K562 (cell line): ENCODE measurements at regions not wholly inside any gene's neighbourhood (a gene's known extent, or its start where the extent isn't known, plus 50 kb on each side); places are given as distances from the start of the nearest gene placed in this dataset.

Source experiments
- ATAC-seq: fragments of 200-7000 bp; cut with Tn5 transposase; 3 replicates; pipeline ENCODE4 v1.9.1; 2020; ENCODE audit warnings: moderate library complexity
- BruUV-seq: library from RNA; stranded (reverse); fragments of 400-500 nt; replicated peaks from 2 replicates; lab custom pipeline; 2021; lab: Mats Ljungman, UMichigan
- CTCF ChIA-PET: fragments of 300-600 bp; formaldehyde crosslinking; extraction: SDS; loops from one replicate; lab custom pipeline; 2021; ENCODE audit warnings: low intra/inter-chr PET ratio; lab: Yijun Ruan, JAX
- POLR2A ChIA-PET: fragments of 300-600, 350-650 bp; sonication (Branson Sonifier 250); formaldehyde crosslinking; extraction: SDS; loops from one replicate; lab custom pipeline; 2021; ENCODE audit warnings: antibody characterized with exemption, inconsistent platforms; lab: Yijun Ruan, JAX
- DNase-seq, 4 experiments: peaks; one replicate each; pipeline versions ENCODE4 v3.0.0 to v3.0.0-alpha.2; 2011 to 2018; ENCODE audit warnings: low spot score in 3 of 4, mixed read lengths in 3 of 4; ENCODE audit errors: extremely low read depth in 1 of 4
- FAIRE-seq: peaks from 2 replicates; lab custom pipeline; 2011; peaks lifted over from hg19 to GRCh38; lab: Jason Lieb, UNC
- H2AFZ ChIP-seq: 2 replicates; pipeline ENCODE4 v1.6.0; 2011; ENCODE audit warnings: low read depth, low read length, control low read depth, inconsistent platforms
- H3K27ac ChIP-seq: fragments of 200-600 bp; 3 replicates; pipeline ENCODE4 v1.8.0; 2011; ENCODE audit warnings: low read depth, mild to moderate bottlenecking, control low read depth, inconsistent platforms, low read length, moderate library complexity, mixed read lengths; ENCODE audit errors: extremely low read depth
- H3K27me3 ChIP-seq, 2 experiments: fragments of 300-600 bp in 1 of 2; 2 replicates in 1 of 2; 3 replicates in 1 of 2; pipeline versions ENCODE4 v1.6.0 to v1.8.0; 2011; ENCODE audit warnings: inconsistent platforms in 2 of 2, low read length in 2 of 2, mild to moderate bottlenecking in 1 of 2, mixed read lengths in 1 of 2, moderate library complexity in 1 of 2; ENCODE audit not compliant: control insufficient read depth in 2 of 2, insufficient read depth in 2 of 2
- H3K36me3 ChIP-seq: fragments of 300-600 bp; 3 replicates; pipeline ENCODE4 v1.8.0; 2011; ENCODE audit warnings: mild to moderate bottlenecking, low read length, inconsistent platforms; ENCODE audit not compliant: control insufficient read depth, insufficient read depth
- H3K4me1 ChIP-seq, 2 experiments: fragments of 200-600 bp in 1 of 2; replicated peaks in 1 of 2; 2 replicates in 1 of 2; 3 replicates in 1 of 2; pipeline versions ENCODE4 v1.5.1 to v1.8.0; 2011; ENCODE audit warnings: inconsistent platforms in 2 of 2, low read length in 2 of 2, mild to moderate bottlenecking in 1 of 2, mixed read lengths in 1 of 2, moderate library complexity in 1 of 2; ENCODE audit not compliant: control insufficient read depth in 2 of 2, insufficient read depth in 2 of 2
- H3K4me2 ChIP-seq: 2 replicates; pipeline ENCODE4 v1.6.1; 2011; ENCODE audit warnings: low read length, control low read depth, inconsistent platforms, mixed read lengths; ENCODE audit not compliant: insufficient read depth
- H3K4me3 ChIP-seq: fragments of 200-600 bp; sonication (generic), shearing (Covaris generic); 2 replicates; pipeline ENCODE4 v1.5.1; 2016; ENCODE audit warnings: control low read depth, inconsistent platforms
- H3K79me2 ChIP-seq: fragments of 200-600 bp; 3 replicates; pipeline ENCODE4 v1.8.0; 2011; ENCODE audit warnings: low read length, inconsistent platforms; ENCODE audit not compliant: control insufficient read depth, insufficient read depth
- H3K9ac ChIP-seq, 2 experiments: 2 replicates each; pipeline versions ENCODE4 v1.6.0 to v1.6.1; 2011; ENCODE audit warnings: low read depth in 2 of 2, low read length in 2 of 2, control low read depth in 1 of 2, inconsistent platforms in 1 of 2, mild to moderate bottlenecking in 1 of 2, mixed read lengths in 1 of 2; ENCODE audit not compliant: insufficient read depth in 1 of 2
- H3K9me1 ChIP-seq: one replicate; pipeline ENCODE4 v1.6.0; 2011; ENCODE audit warnings: inconsistent platforms, mild to moderate bottlenecking, low read length, moderate library complexity; ENCODE audit not compliant: control insufficient read depth, insufficient read depth
- H3K9me3 ChIP-seq: replicated peaks from 2 replicates; pipeline ENCODE4 v1.5.1; 2011; ENCODE audit warnings: low read depth, low read length, inconsistent platforms; ENCODE audit not compliant: control insufficient read depth, insufficient read depth
- H4K20me1 ChIP-seq: replicated peaks from 2 replicates; pipeline ENCODE4 v1.6.1; 2011; ENCODE audit warnings: low read length, inconsistent platforms, mixed read lengths; ENCODE audit not compliant: control insufficient read depth, insufficient read depth
- CBFB ChIP-seq: sonication (generic); formaldehyde crosslinking; IDR thresholded peaks from 2 replicates; pipeline ENCODE4 v1.4.0; 2020; ENCODE audit warnings: mild to moderate bottlenecking, missing genetic modification reagents
- EGR1 ChIP-seq: fragments of 450-650 bp; conservative IDR thresholded peaks from 2 replicates; pipeline ENCODE4 v1.6.1; 2017; ENCODE audit warnings: mild to moderate bottlenecking
- HCFC1 ChIP-seq: IDR thresholded peaks from 2 replicates; pipeline ENCODE4 v1.6.1; 2012; ENCODE audit warnings: low read depth, low read length, improper control_type of control experiment
- NFYB ChIP-seq: IDR thresholded peaks from 2 replicates; pipeline ENCODE4 v1.6.1; 2011; ENCODE audit warnings: mild to moderate bottlenecking, moderate library complexity; ENCODE audit not compliant: insufficient read length; ENCODE audit errors: extremely low read depth
- POU5F1 ChIP-seq: fragments of 150-350 bp; IDR thresholded peaks from 2 replicates; pipeline ENCODE4 v1.6.1; 2014; ENCODE audit warnings: borderline replicate concordance, low read length, low read depth, mild to moderate bottlenecking; ENCODE audit not compliant: partially characterized antibody
- WGBS: fragments of 100-300 bp; shearing (Covaris generic); methylation state at CpG from one replicate; pipeline ENCODE4 v1.1.6; 2016; ENCODE audit warnings: low coverage, mixed read lengths; ENCODE audit not compliant: insufficient coverage; ENCODE audit errors: missing lambda C conversion rate; 5-methylcytosine and 5-hydroxymethylcytosine counted together
- in situ Hi-C: fragments of 300-500 bp; cut with MboI; formaldehyde crosslinking; loops from 4 replicates; pipeline ENCODE4 v1.15.0; 2018; ENCODE audit warnings: inconsistent platforms, mixed read lengths
- intact Hi-C: fragments of 100-400 bp; cut with micrococcal nuclease; formaldehyde crosslinking; loops from 2 replicates; pipeline ENCODE4 v1.14.2; 2022
- TF ChIP-seq, protein P1 (sequence below): fragments of 450-650 bp; conservative IDR thresholded peaks from 2 replicates; pipeline ENCODE4 v1.6.1; 2016; ENCODE audit warnings: missing genetic modification characterization, low read depth, mild to moderate bottlenecking, control low read depth, missing compliant biosample characterization
- TF ChIP-seq, protein P2 (sequence below): fragments of 250-450 bp; sonication (Bioruptor Pico); IDR thresholded peaks from 2 replicates; pipeline ENCODE4 v1.9.0; 2021; ENCODE audit warnings: mild to moderate bottlenecking

DNA sequence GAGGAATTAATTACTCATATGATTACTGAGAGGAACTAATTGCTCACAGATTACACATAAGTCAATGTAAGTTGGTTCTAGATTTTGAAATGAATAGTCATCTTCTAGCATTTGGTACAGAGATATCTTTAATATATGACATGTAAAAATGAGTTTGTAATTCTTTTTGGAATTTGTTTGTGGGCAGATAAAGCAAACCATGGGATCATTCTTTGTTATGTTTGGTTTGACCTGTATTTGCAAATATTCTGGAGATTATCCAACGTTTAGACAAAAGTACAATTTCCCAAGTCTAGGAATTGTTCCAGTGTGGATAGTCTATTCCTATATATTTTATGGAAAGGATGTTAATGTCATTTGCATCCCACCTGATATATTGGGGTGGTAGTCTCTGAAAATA, 309.6 kb upstream of the EDNRB start:
- H3K9me3 ChIP-seq: no peaks in the 10 kb centered on the region; the same call in 1 of the 2 replicates
- no peaks in the 10 kb centered on the region for H3K4me1 ChIP-seq
- H3K79me2 ChIP-seq: no peaks in the 10 kb centered on the region
- no peaks in the 10 kb centered on the region for H3K27me3 ChIP-seq
- 0% methylated on average over 1 of the region's 1 CpG for WGBS
- no peak overlapping the region for H2AFZ ChIP-seq
- ATAC-seq (no peak), FAIRE-seq (no peak), DNase-seq (no peak)
- H3K4me2 ChIP-seq: no peak overlapping the region
- H3K36me3 ChIP-seq: no peaks in the 10 kb centered on the region
- intact Hi-C loops: no loop called here
- H3K9me1 ChIP-seq: no peaks in the 10 kb centered on the region
- H3K27ac ChIP-seq: no peak overlapping the region
- no peak overlapping the region for H3K9ac ChIP-seq
- no peak for TF ChIP-seq NFYB
- TF ChIP-seq POU5F1: no peak
- no peak for TF ChIP-seq EGR1
- TF ChIP-seq, protein P1, sequence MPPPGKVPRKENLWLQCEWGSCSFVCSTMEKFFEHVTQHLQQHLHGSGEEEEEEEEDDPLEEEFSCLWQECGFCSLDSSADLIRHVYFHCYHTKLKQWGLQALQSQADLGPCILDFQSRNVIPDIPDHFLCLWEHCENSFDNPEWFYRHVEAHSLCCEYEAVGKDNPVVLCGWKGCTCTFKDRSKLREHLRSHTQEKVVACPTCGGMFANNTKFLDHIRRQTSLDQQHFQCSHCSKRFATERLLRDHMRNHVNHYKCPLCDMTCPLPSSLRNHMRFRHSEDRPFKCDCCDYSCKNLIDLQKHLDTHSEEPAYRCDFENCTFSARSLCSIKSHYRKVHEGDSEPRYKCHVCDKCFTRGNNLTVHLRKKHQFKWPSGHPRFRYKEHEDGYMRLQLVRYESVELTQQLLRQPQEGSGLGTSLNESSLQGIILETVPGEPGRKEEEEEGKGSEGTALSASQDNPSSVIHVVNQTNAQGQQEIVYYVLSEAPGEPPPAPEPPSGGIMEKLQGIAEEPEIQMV (tag): no peak
- TF ChIP-seq, protein P2, sequence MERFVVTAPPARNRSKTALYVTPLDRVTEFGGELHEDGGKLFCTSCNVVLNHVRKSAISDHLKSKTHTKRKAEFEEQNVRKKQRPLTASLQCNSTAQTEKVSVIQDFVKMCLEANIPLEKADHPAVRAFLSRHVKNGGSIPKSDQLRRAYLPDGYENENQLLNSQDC (CRISPR knock-in tag): no peak
- TF ChIP-seq CBFB: no peak
- no peak for TF ChIP-seq HCFC1
- H4K20me1 ChIP-seq: no peaks in the 10 kb centered on the region
- in situ Hi-C loops: no loop called here
- no peak overlapping the region for H3K4me3 ChIP-seq
- CTCF ChIA-PET: no interaction called here
- POLR2A ChIA-PET: no interaction called here
- BruUV-seq: no TSS peak
